NB4 (cell line): ENCODE measurements at regions not wholly inside any gene's neighbourhood (a gene's known extent, or its start where the extent isn't known, plus 50 kb on each side); places are given as distances from the start of the nearest gene placed in this dataset.

Source experiments
- CTCF ChIP-seq: IDR thresholded peaks from one replicate; pipeline ENCODE4 v1.5.1; 2012; ENCODE audit warnings: low read depth, low read length
- MAX ChIP-seq: IDR thresholded peaks from 2 replicates; pipeline ENCODE4 v1.6.1; 2011; ENCODE audit warnings: low read depth, low read length
- MYC ChIP-seq: IDR thresholded peaks from 2 replicates; pipeline ENCODE4 v1.6.1; 2011; ENCODE audit warnings: low read depth, low read length
- POLR2A ChIP-seq: IDR thresholded peaks from 2 replicates; pipeline ENCODE4 v1.6.1; 2011; ENCODE audit warnings: mild to moderate bottlenecking; ENCODE audit not compliant: insufficient read length; ENCODE audit errors: extremely low read depth

GRCh38 chr10:10462151-10462941 lies 555.3 kb upstream of the CELF2 start:
- TF ChIP-seq CTCF (no peak), POLR2A (no peak), MAX (no peak), MYC (no peak)
